ENCODE measurements at regions not wholly inside any gene's neighbourhood (a gene's known extent, or its start where the extent isn't known, plus 50 kb on each side); places are given as distances from the start of the nearest gene placed in this dataset.

- DNase-seq: no peak
Observed at GRCh38 chr3:46112984-46113383, 85.7 kb upstream of the XCR1 start.

DNA sequence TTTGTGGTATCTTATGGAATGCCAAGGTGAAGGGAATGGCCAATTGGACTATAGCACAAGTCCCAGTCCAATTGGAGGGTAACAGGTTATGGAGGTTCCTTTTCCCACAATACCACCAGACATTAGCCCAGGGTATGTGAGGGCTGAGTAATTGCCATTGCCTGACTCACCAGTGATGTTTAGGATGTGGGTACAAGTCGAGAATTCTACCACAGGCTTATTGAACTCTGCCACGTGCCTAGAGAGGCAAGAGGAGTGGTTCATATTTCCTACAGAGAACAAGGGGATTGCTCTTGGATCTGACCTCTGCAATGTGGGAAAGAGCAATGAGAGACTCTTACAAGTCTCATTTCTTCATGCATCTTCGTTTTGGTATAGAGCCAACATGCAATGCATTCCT lies 85.0 kb upstream of the XCR1 start:
- DNase-seq: no peak

GRCh38 chr3:46110701-46111493 lies 83.6 kb upstream of the XCR1 start:
- no peak for DNase-seq

- DNase-seq: no peak
Observed at GRCh38 chr3:46107682-46108081, 80.4 kb upstream of the XCR1 start.

DNA sequence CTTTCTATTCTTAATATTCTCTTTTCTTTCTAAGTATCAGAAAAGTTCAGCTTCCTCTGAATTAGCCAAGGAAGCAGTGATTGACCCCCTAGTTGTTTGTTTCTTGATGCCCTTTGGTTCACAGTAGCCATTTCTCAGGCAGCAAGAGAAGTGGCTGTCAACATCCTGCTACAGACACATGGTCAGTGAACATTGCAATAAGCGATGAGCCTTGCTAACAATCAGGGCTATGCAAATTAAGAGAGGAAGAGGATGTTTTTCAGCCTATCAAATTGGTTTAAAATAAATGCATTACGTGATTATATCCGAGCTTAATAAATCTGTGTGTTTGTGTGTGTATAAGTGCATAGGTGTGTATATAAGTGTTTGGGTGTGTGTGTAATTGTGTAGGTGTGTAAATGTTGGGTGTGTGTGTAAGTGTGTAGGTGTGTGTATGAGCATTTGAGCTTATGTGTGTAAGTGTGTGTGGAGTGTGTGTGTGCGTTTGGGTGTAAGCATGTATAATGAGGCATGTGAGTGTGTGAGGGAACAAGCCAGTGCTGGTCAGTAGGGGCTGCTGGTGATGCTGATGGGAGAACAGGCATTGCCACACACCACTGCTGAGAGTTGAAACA lies 78.1 kb upstream of the XCR1 start:
- no peak for DNase-seq

DNA sequence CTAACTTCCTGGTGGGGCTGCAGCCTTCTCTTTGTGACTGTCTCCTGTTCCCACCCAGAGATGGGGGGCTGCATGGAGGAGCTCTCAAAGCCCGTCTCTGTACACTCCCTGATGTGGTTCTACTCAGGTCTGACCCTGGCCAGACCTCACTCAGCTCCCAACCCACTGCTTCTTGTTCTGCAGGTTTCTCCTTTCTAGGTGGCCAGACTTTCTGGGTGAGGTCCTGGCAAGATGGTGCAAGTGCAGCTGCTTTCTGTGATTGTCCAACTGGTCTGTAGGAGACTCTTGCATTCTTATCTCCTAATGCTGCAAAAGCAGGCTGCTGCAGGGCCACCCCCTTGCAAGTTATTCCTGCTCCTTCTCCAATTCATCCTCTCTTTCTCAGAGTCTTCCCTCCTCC lies 77.4 kb upstream of the XCR1 start:
- DNase-seq: no peak

DNA sequence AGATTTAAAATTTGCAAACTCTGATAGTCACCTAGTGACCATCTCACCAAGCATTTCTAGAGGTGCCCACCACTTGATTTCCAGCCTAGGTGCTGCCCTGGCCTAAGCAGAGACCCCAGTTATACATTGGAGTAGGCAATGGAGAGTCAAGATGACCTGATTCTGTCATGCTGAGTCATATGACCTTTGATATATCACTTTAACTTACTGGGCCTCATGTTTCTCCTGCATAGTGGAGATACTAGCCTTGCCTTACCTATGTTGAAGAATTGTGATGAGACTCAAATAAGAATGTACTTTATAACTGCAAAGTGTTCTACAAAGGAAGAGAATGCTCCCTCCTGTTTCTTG lies 75.5 kb upstream of the XCR1 start:
- DNase-seq: no peak

DNA sequence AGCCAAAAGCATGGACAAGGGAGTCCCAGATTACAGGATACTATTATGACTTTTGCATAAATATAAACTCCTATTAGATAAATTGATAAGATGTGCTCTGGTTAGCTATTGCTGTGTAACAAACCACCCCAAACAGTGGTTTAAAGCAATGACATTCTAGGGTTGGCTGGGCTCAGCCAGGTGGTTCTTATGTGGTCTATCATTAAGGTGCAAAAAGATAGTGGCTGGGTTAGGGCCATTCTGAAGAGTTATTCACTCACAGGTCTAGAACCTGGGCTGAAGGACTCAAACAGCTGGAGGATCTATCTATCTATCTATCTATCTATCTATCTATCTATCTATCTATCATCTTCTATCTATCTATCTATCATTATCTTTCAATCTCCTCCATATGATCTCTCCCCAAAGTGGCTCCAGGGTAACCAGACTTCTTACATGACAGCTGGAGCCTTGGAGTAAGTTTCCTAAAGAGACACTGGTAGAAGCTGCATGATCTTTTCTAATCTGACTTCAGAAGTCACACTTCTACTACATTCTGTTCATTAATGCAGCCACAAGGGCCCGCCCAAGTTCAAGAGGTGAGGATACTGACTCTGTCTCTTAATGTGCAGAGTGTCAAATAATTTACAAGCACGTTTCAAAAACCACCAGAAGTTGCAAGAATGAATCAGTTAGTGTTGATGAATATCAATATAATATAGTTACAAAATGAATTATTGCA lies 74.9 kb upstream of the XCR1 start:
- no peak for DNase-seq

GRCh38 chr3:46100812-46101211 lies 73.5 kb upstream of the XCR1 start:
- DNase-seq: no peak

DNA sequence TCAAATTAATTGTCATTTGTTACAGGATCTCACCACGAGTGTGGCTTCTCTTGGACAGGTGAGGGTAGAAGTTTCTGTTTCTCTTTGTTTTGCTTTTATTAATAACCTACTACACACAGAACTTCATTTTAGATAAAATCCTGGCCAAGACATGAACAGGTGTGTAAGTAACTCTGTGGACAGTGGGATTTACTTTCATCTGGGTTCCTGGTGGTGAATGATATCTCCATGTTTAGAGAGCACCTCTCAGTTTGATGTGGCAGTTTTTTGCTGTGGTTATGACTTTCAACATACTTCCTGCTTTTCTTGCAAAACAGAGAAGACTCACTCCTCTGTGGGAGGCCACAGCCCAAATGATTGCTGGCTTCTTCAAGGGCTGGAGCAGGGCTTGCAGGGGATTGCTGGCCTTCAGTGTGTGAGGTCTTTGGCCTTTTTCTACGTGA lies 71.1 kb upstream of the XCR1 start:
- no peak for DNase-seq

DNA sequence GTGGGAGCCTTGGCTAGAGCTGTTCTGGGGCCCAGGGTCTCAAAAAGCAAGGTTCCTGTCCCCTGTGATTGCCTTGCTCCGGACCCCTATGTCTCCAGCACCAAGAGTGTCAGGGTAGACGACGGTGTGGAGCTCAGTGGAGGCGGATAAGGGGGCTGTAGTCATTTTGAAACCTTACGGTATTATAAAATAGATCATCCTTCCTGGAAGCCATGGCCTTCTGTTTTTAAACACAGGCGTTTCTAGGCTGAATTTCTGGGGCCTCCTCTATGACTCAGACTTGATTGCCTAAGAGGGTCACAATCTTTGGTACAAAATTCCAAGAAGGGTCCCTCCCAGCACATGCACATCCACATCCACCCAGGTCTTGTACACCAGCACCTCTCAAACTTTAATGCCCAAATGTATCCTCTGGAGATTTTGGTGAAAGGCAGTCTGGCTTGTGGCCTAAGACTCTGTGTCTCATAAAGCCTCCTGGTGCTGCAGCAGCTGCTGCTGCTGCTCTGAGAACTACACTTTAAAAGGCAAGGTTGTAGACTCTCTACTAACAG lies 70.5 kb upstream of the XCR1 start:
- no peak for DNase-seq

GRCh38 chr3:46096781-46097180 lies 69.5 kb upstream of the XCR1 start:
- DNase-seq: no peak

GRCh38 chr3:46096336-46096735 lies 69.1 kb upstream of the XCR1 start:
- DNase-seq: no peak

DNA sequence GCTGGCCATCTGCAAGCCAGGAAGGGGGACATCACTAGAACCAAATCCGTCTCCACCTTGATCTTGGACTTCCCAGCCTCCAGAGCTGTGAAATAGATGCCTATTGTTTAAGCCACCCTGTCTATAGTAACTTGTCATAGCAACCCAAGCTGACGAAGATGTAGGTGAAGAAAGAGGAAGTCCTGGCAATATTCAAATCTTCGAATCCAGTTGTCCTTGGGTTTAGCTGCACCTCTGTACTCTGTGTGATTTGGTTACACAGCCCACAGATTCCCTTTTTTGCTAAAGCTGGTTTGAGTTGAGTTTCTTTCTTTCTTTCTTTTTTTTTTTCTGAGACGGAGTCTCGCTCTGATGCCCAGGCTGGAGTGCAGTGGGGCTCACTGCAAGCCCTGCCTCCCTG lies 68.0 kb upstream of the XCR1 start:
- DNase-seq: no peak

- no peak for DNase-seq
Observed at GRCh38 chr3:46094506-46094905, 67.2 kb upstream of the XCR1 start.

DNA sequence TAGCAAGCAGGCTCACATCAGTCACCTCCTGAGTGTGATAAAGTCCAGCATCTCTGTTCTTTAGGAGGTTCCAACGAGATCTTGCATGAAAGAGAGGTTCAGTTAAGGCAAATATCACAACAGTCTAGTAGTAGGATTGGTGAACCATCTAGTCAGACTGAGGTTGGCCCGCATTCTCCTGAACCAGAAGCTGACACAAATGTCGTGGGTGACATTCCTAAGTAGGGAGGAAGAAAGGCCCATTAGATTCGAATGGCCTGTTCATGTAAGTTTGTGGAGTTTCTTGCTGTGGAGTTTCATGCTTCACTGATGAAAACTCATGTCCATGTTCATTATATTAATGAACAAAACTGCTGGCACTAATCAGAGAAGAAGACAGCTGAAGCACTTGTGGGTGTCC lies 66.7 kb upstream of the XCR1 start:
- no peak for DNase-seq

DNA sequence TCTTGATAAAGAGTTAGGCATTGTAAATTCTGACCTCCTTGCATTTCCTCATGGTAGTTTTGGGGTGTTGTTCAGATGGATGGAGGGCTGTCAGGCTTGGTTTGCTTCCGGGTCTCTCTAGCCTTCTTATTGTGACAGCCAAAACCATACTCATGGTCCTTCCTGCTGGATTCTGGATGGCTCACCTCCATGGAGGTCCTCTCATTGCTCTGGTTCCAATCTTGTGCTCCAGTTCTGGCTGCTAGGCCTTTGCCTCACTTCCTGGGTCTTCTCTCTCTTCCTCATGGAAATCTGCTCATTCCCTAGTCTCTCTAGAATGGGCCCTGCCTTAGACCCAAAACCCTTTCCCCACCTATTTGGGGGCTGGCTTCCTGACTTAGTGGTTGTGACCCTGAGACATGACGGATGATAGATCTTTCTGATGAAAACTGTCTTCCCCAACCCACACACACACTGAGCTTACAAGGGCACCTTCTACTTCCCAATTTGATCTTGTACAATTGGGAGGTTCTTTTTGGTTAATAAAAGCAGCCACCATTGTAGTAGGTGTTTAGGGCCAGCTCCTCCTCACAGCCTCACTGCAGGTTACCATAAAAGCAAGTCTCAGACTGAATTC lies 66.2 kb upstream of the XCR1 start:
- DNase-seq: no peak

GRCh38 chr3:46092702-46093080 lies 65.4 kb upstream of the XCR1 start:
- no peak for DNase-seq

- DNase-seq: no peak
Observed at GRCh38 chr3:46091741-46092701, 64.7 kb upstream of the XCR1 start.

DNA sequence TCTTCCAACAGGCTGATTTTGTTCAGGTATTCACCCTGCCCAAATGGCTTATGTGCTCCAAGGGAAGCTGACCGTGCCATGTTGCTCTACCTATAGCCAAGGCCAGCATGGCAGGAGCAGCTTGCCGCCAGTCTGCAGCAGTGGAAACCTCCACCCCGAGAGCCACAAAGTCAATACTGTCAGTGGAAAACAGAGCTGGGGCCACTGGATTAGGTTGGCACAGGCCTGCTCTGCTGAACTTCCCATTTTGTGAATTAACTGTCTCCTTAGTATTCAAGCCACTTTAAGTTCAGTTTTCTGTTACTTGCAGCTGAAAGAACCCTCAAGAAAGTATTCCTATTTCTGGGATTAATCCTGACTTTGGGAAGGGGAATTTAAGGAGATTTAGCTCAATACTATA lies 63.8 kb upstream of the XCR1 start:
- DNase-seq: no peak

DNA sequence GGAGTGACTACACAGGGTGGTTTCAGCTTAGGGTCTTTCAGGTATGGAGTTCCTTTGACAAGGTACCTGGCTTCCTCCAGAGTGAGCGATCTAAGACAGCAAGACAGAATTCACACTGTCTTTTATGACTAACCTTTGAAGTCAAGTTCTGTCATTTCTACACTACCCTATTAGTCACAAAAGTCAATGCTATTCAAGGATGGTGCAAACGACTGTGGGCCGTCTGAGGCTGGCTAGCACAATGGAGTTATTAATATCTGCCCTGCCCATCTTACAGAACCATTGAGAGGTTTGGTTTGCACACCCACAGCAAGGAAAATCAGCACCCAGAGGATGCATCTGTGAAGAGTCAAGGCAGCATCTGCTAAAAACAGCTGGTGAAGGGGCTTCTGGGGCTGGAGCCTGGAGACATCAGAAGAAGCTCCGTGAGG lies 62.9 kb upstream of the XCR1 start:
- no peak for DNase-seq

All from hippocampal formation (tissue), 2 donors.